Progenitor cell of endocrine pancreas (in vitro differentiated cells): ENCODE measurements at regions not wholly inside any gene's neighbourhood (a gene's known extent, or its start where the extent isn't known, plus 50 kb on each side); places are given as distances from the start of the nearest gene placed in this dataset.
"Not testable (repeated sequence)": the region's sequence is repeated elsewhere in the genome, so short reads cannot be mapped to it uniquely, and the experiment has no call there.

Experiments
- DNase-seq: peaks from one replicate; pipeline ENCODE4 v3.0.0; 2021; ENCODE audit warnings: low spot score; ENCODE audit not compliant: unreplicated experiment
- H3K27ac Mint-ChIP-seq: 2 replicates; pipeline ENCODE4 v1.8.0; 2021; ENCODE audit warnings: mild to moderate bottlenecking, moderate library complexity, mixed read lengths
- H3K27me3 Mint-ChIP-seq: 2 replicates; pipeline ENCODE4 v1.8.0; 2021; ENCODE audit warnings: mixed read lengths
- H3K36me3 Mint-ChIP-seq: 2 replicates; pipeline ENCODE4 v1.8.0; 2022; ENCODE audit warnings: mixed read lengths; ENCODE audit not compliant: insufficient read depth
- H3K4me1 Mint-ChIP-seq: 2 replicates; pipeline ENCODE4 v1.8.0; 2021; ENCODE audit warnings: low read depth, mixed read lengths
- H3K4me3 Mint-ChIP-seq: 2 replicates; pipeline ENCODE4 v1.8.0; 2021; ENCODE audit warnings: low read depth, mild to moderate bottlenecking, moderate library complexity, mixed read lengths
- H3K9me3 Mint-ChIP-seq: 2 replicates; pipeline ENCODE4 v1.8.0; 2021; ENCODE audit warnings: low read depth, mixed read lengths
- CTCF ChIP-seq: fragments of 200-600 bp; sonication (generic); IDR thresholded peaks from one replicate; pipeline ENCODE4 v1.5.0; 2021; ENCODE audit warnings: antibody characterized with exemption, mild to moderate bottlenecking; ENCODE audit not compliant: unreplicated experiment

- H3K4me1 Mint-ChIP-seq, H3K36me3 Mint-ChIP-seq, H3K9me3 Mint-ChIP-seq, H3K27me3 Mint-ChIP-seq, H3K4me3 Mint-ChIP-seq, DNase-seq: not testable (repeated sequence)
- TF ChIP-seq CTCF, result peak; percentile 56
- peak overlapping the region; percentile 69 for H3K27ac Mint-ChIP-seq
These were observed 104.2 kb upstream of the FAN1 start for GRCh38 chr15:30799565-30799964.

GRCh38 chr15:30801140-30801895 is 102.4 kb upstream of the FAN1 start:
- not testable (repeated sequence) for H3K27me3 Mint-ChIP-seq, H3K4me3 Mint-ChIP-seq, H3K27ac Mint-ChIP-seq, H3K9me3 Mint-ChIP-seq, DNase-seq, H3K4me1 Mint-ChIP-seq, H3K36me3 Mint-ChIP-seq
- TF ChIP-seq CTCF, result peak; percentile 52

- H3K27ac Mint-ChIP-seq, H3K36me3 Mint-ChIP-seq, H3K4me1 Mint-ChIP-seq, H3K9me3 Mint-ChIP-seq, H3K4me3 Mint-ChIP-seq, H3K27me3 Mint-ChIP-seq, DNase-seq: not testable (repeated sequence)
These were observed 101.7 kb upstream of the FAN1 start for GRCh38 chr15:30802001-30802400.

- H3K4me3 Mint-ChIP-seq, DNase-seq, H3K4me1 Mint-ChIP-seq, H3K27ac Mint-ChIP-seq, H3K9me3 Mint-ChIP-seq, H3K27me3 Mint-ChIP-seq, H3K36me3 Mint-ChIP-seq: not testable (repeated sequence)
These were observed 100.0 kb upstream of the FAN1 start for GRCh38 chr15:30803703-30804102.

GRCh38 chr15:30816430-30816829 is 87.3 kb upstream of the FAN1 start:
- Mint-ChIP-seq H3K27ac (no peak overlapping the region), H3K4me3 (no peak overlapping the region)
- no peak for TF ChIP-seq CTCF

GRCh38 chr15:30823068-30823813 is 80.5 kb upstream of the FAN1 start:
- H3K27me3 Mint-ChIP-seq, DNase-seq, H3K9me3 Mint-ChIP-seq, H3K36me3 Mint-ChIP-seq, H3K4me3 Mint-ChIP-seq, H3K4me1 Mint-ChIP-seq: not testable (repeated sequence)
- H3K27ac Mint-ChIP-seq, result peak overlapping the region; percentile 86

More at GRCh38 chr15:30816430-30816829, 87.3 kb upstream of the FAN1 start:
- no peaks in the 10 kb centered on the region for H3K27me3 Mint-ChIP-seq
- no peaks in the 10 kb centered on the region for H3K4me1 Mint-ChIP-seq
- peaks cover 2% of the 10 kb centered on the region for H3K36me3 Mint-ChIP-seq
- no peak for DNase-seq
- H3K9me3 Mint-ChIP-seq, result no peaks in the 10 kb centered on the region
